ENCODE measurements at regions not wholly inside any gene's neighbourhood (a gene's known extent, or its start where the extent isn't known, plus 50 kb on each side); places are given as distances from the start of the nearest gene placed in this dataset.

GRCh38 chr9:111149018-111149759 lies 110.9 kb upstream of the LPAR1 start:
- Mint-ChIP-seq H3K4me1 (no peaks in the 10 kb centered on the region), H3K9me3 (ENCODE audit: low read depth) (no peaks in the 10 kb centered on the region), H3K27me3 (no peaks in the 10 kb centered on the region), H3K27ac (no peak overlapping the region), H3K36me3 (no peaks in the 10 kb centered on the region), H3K4me3 (no peak overlapping the region)
- CTCF ChIA-PET = no interaction called here
- no peak for ATAC-seq
- DNase-seq = no peak

GRCh38 chr9:111148052-111149017 lies 110.1 kb upstream of the LPAR1 start:
- CTCF ChIA-PET = no interaction called here
- no peaks in the 10 kb centered on the region for H3K4me1 Mint-ChIP-seq

GRCh38 chr9:111147041-111147440 lies 108.8 kb upstream of the LPAR1 start:
- no peaks in the 10 kb centered on the region for H3K27me3 Mint-ChIP-seq
- no peaks in the 10 kb centered on the region for H3K36me3 Mint-ChIP-seq
- no peaks in the 10 kb centered on the region for H3K9me3 Mint-ChIP-seq (ENCODE audit: low read depth)
- H3K4me1 Mint-ChIP-seq = no peaks in the 10 kb centered on the region
- CTCF ChIA-PET = no interaction called here
- ATAC-seq (no peak), DNase-seq (no peak)
- no peak overlapping the region for H3K27ac Mint-ChIP-seq
- no peak overlapping the region for H3K4me3 Mint-ChIP-seq

More at GRCh38 chr9:111148052-111149017, 110.1 kb upstream of the LPAR1 start:
- Mint-ChIP-seq H3K27me3 (no peaks in the 10 kb centered on the region), H3K4me3 (no peak overlapping the region), H3K27ac (no peak overlapping the region), H3K9me3 (ENCODE audit: low read depth) (no peaks in the 10 kb centered on the region), H3K36me3 (no peaks in the 10 kb centered on the region)
- no peak for ATAC-seq
- DNase-seq = no peak

- H3K4me3 Mint-ChIP-seq = no peak overlapping the region
- no peaks in the 10 kb centered on the region for H3K36me3 Mint-ChIP-seq
- no peak for DNase-seq
- CTCF ChIA-PET = no interaction called here
- no peak overlapping the region for H3K27ac Mint-ChIP-seq
- ATAC-seq = no peak
- H3K9me3 Mint-ChIP-seq (ENCODE audit: low read depth) = no peaks in the 10 kb centered on the region
- no peaks in the 10 kb centered on the region for H3K4me1 Mint-ChIP-seq
- no peaks in the 10 kb centered on the region for H3K27me3 Mint-ChIP-seq
These were observed 106.5 kb upstream of the LPAR1 start for GRCh38 chr9:111144741-111145140.

- peaks cover 7% of the 10 kb centered on the region for H3K9me3 Mint-ChIP-seq (ENCODE audit: low read depth)
- H3K4me3 Mint-ChIP-seq = no peak overlapping the region
- CTCF ChIA-PET = no interaction called here
- H3K36me3 Mint-ChIP-seq = no peaks in the 10 kb centered on the region
- no peak overlapping the region for H3K27ac Mint-ChIP-seq
- H3K4me1 Mint-ChIP-seq = no peaks in the 10 kb centered on the region
- H3K27me3 Mint-ChIP-seq = no peaks in the 10 kb centered on the region
- ATAC-seq = no peak
- DNase-seq = no peak
These were observed 97.9 kb upstream of the LPAR1 start for GRCh38 chr9:111136180-111136579.

- Mint-ChIP-seq H3K36me3 (no peaks in the 10 kb centered on the region), H3K27ac (no peak overlapping the region), H3K4me1 (no peaks in the 10 kb centered on the region), H3K9me3 (ENCODE audit: low read depth) (peaks cover 8% of the 10 kb centered on the region), H3K4me3 (no peak overlapping the region), H3K27me3 (no peaks in the 10 kb centered on the region)
- ATAC-seq (no peak), DNase-seq (no peak)
- CTCF ChIA-PET = no interaction called here
These were observed 92.9 kb upstream of the LPAR1 start for GRCh38 chr9:111131211-111131610.

GRCh38 chr9:111120526-111120925 lies 82.3 kb upstream of the LPAR1 start:
- Mint-ChIP-seq H3K4me3 (no peak overlapping the region), H3K27ac (no peak overlapping the region), H3K36me3 (no peaks in the 10 kb centered on the region), H3K4me1 (no peaks in the 10 kb centered on the region), H3K27me3 (no peaks in the 10 kb centered on the region), H3K9me3 (ENCODE audit: low read depth) (peaks cover 4% of the 10 kb centered on the region)
- CTCF ChIA-PET = no interaction called here
- DNase-seq (no peak), ATAC-seq (no peak)

GRCh38 chr9:111118256-111118948 lies 80.1 kb upstream of the LPAR1 start:
- H3K4me3 Mint-ChIP-seq = no peak overlapping the region
- ATAC-seq = no peak
- H3K36me3 Mint-ChIP-seq = no peaks in the 10 kb centered on the region
- CTCF ChIA-PET = no interaction called here
- peaks cover 2% of the 10 kb centered on the region for H3K9me3 Mint-ChIP-seq (ENCODE audit: low read depth)
- no peak for DNase-seq
- no peaks in the 10 kb centered on the region for H3K27me3 Mint-ChIP-seq
- no peaks in the 10 kb centered on the region for H3K4me1 Mint-ChIP-seq
- no peak overlapping the region for H3K27ac Mint-ChIP-seq

- H3K9me3 Mint-ChIP-seq (ENCODE audit: low read depth) = no peaks in the 10 kb centered on the region
- no peak overlapping the region for H3K27ac Mint-ChIP-seq
- CTCF ChIA-PET = no interaction called here
- DNase-seq (no peak), ATAC-seq (no peak)
- no peaks in the 10 kb centered on the region for H3K4me1 Mint-ChIP-seq
- H3K27me3 Mint-ChIP-seq = no peaks in the 10 kb centered on the region
- H3K36me3 Mint-ChIP-seq = no peaks in the 10 kb centered on the region
- H3K4me3 Mint-ChIP-seq = no peak overlapping the region
These were observed 76.2 kb upstream of the LPAR1 start for GRCh38 chr9:111114486-111114885.

GRCh38 chr9:111113712-111114111 lies 75.4 kb upstream of the LPAR1 start:
- Mint-ChIP-seq H3K4me3 (no peak overlapping the region), H3K27ac (no peak overlapping the region), H3K4me1 (no peaks in the 10 kb centered on the region), H3K9me3 (ENCODE audit: low read depth) (no peaks in the 10 kb centered on the region), H3K36me3 (no peaks in the 10 kb centered on the region), H3K27me3 (no peaks in the 10 kb centered on the region)
- CTCF ChIA-PET = no interaction called here
- ATAC-seq (no peak), DNase-seq (no peak)

GRCh38 chr9:111110805-111111204 lies 72.5 kb upstream of the LPAR1 start:
- CTCF ChIA-PET = no interaction called here
- H3K9me3 Mint-ChIP-seq (ENCODE audit: low read depth) = no peaks in the 10 kb centered on the region
- DNase-seq (no peak), ATAC-seq (no peak)
- H3K4me1 Mint-ChIP-seq = no peaks in the 10 kb centered on the region
- no peak overlapping the region for H3K4me3 Mint-ChIP-seq
- H3K27me3 Mint-ChIP-seq = no peaks in the 10 kb centered on the region
- no peaks in the 10 kb centered on the region for H3K36me3 Mint-ChIP-seq
- H3K27ac Mint-ChIP-seq = no peak overlapping the region

GRCh38 chr9:111108946-111109345 lies 70.7 kb upstream of the LPAR1 start:
- no peak overlapping the region for H3K4me3 Mint-ChIP-seq
- H3K27me3 Mint-ChIP-seq = no peaks in the 10 kb centered on the region
- CTCF ChIA-PET = interaction anchor here (0.6 kb wide), 1 partner anchor 891 kb away, joined by 3 read pairs; no protein-coding TSS in a partner anchor
- H3K36me3 Mint-ChIP-seq = no peaks in the 10 kb centered on the region
- no peaks in the 10 kb centered on the region for H3K9me3 Mint-ChIP-seq (ENCODE audit: low read depth)
- no peaks in the 10 kb centered on the region for H3K4me1 Mint-ChIP-seq
- no peak overlapping the region for H3K27ac Mint-ChIP-seq
- DNase-seq (no peak), ATAC-seq (no peak)

- no peaks in the 10 kb centered on the region for H3K4me1 Mint-ChIP-seq
- H3K4me3 Mint-ChIP-seq = no peak overlapping the region
- H3K36me3 Mint-ChIP-seq = no peaks in the 10 kb centered on the region
- DNase-seq (no peak), ATAC-seq (no peak)
- no peaks in the 10 kb centered on the region for H3K9me3 Mint-ChIP-seq (ENCODE audit: low read depth)
- no peaks in the 10 kb centered on the region for H3K27me3 Mint-ChIP-seq
- CTCF ChIA-PET = no interaction called here
- H3K27ac Mint-ChIP-seq = no peak overlapping the region
These were observed 68.9 kb upstream of the LPAR1 start for GRCh38 chr9:111107141-111107540.

All from activated CD8-positive, alpha-beta memory T cell treated with anti-CD3 and anti-CD28 coated beads, Interleukin-2, amount 10 ng/mL, durations not matched to agents 7 days and 5 days (primary cell).